K562 (cell line): ENCODE measurements at regions not wholly inside any gene's neighbourhood (a gene's known extent, or its start where the extent isn't known, plus 50 kb on each side); places are given as distances from the start of the nearest gene placed in this dataset.

Experiments
- C11orf30 ChIP-seq: fragments of 450-650 bp; IDR thresholded peaks from 2 replicates; pipeline ENCODE4 v1.6.1; 2016; ENCODE audit warnings: low read depth, mild to moderate bottlenecking
- GABPA ChIP-seq: fragments of 200-800 bp; sonication (Bioruptor generic); conservative IDR thresholded peaks from 2 replicates; pipeline ENCODE4 v1.6.1; 2016; ENCODE audit warnings: low read depth, missing genetic modification characterization, missing compliant biosample characterization
- HDAC3 ChIP-seq: fragments of 450-650 bp; IDR thresholded peaks from 2 replicates; pipeline ENCODE4 v1.6.1; 2018; ENCODE audit warnings: borderline replicate concordance, mild to moderate bottlenecking, moderate library complexity; ENCODE audit not compliant: partially characterized antibody
- ILF3 ChIP-seq: fragments of 450-650 bp; IDR thresholded peaks from 2 replicates; pipeline ENCODE4 v1.6.1; 2018; ENCODE audit warnings: antibody characterized with exemption, mild to moderate bottlenecking, moderate library complexity, borderline replicate concordance
- LARP7 ChIP-seq: fragments of 450-650 bp; IDR thresholded peaks from 2 replicates; pipeline ENCODE4 v1.6.1; 2016
- RBM39 ChIP-seq: fragments of 200-400 bp; formaldehyde crosslinking; optimal IDR thresholded peaks from 2 replicates; pipeline ENCODE3; 2018; ENCODE audit warnings: low read depth, low read length
- REST ChIP-seq, 2 experiments: fragments of 450-650 bp; formaldehyde crosslinking in 1 of 2; IDR thresholded peaks; 2 replicates each; pipeline versions ENCODE4 v1.4.0 to v1.6.1; 2014 to 2020; ENCODE audit warnings: mild to moderate bottlenecking in 2 of 2, borderline replicate concordance in 1 of 2, low read depth in 1 of 2
- ZNF133 ChIP-seq: fragments of 250-450 bp; sonication (Bioruptor Pico); IDR thresholded peaks from 2 replicates; pipeline ENCODE4 v1.4.0; 2020; ENCODE audit warnings: mild to moderate bottlenecking
- ZNF589 ChIP-seq: fragments of 200-800 bp; sonication (Bioruptor generic); IDR thresholded peaks from 2 replicates; pipeline ENCODE4 v1.6.1; 2016; ENCODE audit warnings: low read depth, missing genetic modification characterization, missing compliant biosample characterization
- TF ChIP-seq, protein P1 (sequence below): sonication (generic); formaldehyde crosslinking; IDR thresholded peaks from 2 replicates; pipeline ENCODE4 v1.8.0; 2022; ENCODE audit warnings: mild to moderate bottlenecking, missing genetic modification reagents, borderline replicate concordance
- TF ChIP-seq, protein P2 (sequence below), 2 experiments: fragments of 450-650 bp in 1 of 2; IDR thresholded peaks; 2 replicates each; pipeline ENCODE4 v1.6.1; 2011 to 2017; ENCODE audit warnings: low read depth in 2 of 2, antibody characterized with exemption in 1 of 2, borderline replicate concordance in 1 of 2, low read length in 1 of 2, mild to moderate bottlenecking in 1 of 2, mixed read lengths in 1 of 2; ENCODE audit not compliant: control insufficient read depth in 1 of 2

- TF ChIP-seq REST (IDR thresholded peaks at IDR 0.05; ENCODE audit: borderline replicate concordance) = no peak
- TF ChIP-seq REST (CRISPR knock-in tag; IDR thresholded peaks at IDR 0.05; ENCODE audit: low read depth) = no peak
- TF ChIP-seq RBM39 = no peak
- no peak for TF ChIP-seq ZNF589
- peak; percentile 22; the same call in 1 of the 2 replicates for TF ChIP-seq GABPA (tag)
- no peak for TF ChIP-seq LARP7
- peak; percentile 85 for TF ChIP-seq C11orf30
- no peak for TF ChIP-seq ILF3
- no peak for TF ChIP-seq HDAC3
- TF ChIP-seq, protein P1, sequence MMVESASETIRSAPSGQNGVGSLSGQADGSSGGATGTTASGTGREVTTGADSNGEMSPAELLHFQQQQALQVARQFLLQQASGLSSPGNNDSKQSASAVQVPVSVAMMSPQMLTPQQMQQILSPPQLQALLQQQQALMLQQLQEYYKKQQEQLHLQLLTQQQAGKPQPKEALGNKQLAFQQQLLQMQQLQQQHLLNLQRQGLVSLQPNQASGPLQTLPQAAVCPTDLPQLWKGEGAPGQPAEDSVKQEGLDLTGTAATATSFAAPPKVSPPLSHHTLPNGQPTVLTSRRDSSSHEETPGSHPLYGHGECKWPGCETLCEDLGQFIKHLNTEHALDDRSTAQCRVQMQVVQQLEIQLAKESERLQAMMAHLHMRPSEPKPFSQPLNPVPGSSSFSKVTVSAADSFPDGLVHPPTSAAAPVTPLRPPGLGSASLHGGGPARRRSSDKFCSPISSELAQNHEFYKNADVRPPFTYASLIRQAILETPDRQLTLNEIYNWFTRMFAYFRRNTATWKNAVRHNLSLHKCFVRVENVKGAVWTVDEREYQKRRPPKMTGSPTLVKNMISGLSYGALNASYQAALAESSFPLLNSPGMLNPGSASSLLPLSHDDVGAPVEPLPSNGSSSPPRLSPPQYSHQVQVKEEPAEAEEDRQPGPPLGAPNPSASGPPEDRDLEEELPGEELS = no peak
- TF ChIP-seq ZNF133 = no peak
- TF ChIP-seq, protein P2, sequence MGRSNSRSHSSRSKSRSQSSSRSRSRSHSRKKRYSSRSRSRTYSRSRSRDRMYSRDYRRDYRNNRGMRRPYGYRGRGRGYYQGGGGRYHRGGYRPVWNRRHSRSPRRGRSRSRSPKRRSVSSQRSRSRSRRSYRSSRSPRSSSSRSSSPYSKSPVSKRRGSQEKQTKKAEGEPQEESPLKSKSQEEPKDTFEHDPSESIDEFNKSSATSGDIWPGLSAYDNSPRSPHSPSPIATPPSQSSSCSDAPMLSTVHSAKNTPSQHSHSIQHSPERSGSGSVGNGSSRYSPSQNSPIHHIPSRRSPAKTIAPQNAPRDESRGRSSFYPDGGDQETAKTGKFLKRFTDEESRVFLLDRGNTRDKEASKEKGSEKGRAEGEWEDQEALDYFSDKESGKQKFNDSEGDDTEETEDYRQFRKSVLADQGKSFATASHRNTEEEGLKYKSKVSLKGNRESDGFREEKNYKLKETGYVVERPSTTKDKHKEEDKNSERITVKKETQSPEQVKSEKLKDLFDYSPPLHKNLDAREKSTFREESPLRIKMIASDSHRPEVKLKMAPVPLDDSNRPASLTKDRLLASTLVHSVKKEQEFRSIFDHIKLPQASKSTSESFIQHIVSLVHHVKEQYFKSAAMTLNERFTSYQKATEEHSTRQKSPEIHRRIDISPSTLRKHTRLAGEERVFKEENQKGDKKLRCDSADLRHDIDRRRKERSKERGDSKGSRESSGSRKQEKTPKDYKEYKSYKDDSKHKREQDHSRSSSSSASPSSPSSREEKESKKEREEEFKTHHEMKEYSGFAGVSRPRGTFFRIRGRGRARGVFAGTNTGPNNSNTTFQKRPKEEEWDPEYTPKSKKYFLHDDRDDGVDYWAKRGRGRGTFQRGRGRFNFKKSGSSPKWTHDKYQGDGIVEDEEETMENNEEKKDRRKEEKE (IDR thresholded peaks at IDR 0.05; ENCODE audit: borderline replicate concordance in 1 of 2, control insufficient read depth in 1 of 2, low read depth in 2 of 2, low read length in 1 of 2) = no peak
Measured at GRCh38 chr20:10783707-10784553, 110.1 kb upstream of the JAG1 start (continued).
